DMS53 treated with DMSO at 0.1 percent for 48 hours (cell line): ENCODE measurements at regions not wholly inside any gene's neighbourhood (a gene's known extent, or its start where the extent isn't known, plus 50 kb on each side); places are given as distances from the start of the nearest gene placed in this dataset.
"Not testable (repeated sequence)": the region's sequence is repeated elsewhere in the genome, so short reads cannot be mapped to it uniquely, and the experiment has no call there.

ENCODE experiments used
- DNase-seq: peaks from one replicate; lab custom pipeline; 2025; ENCODE audit not compliant: unreplicated experiment; lab: John Stamatoyannopoulos, UW

DNA sequence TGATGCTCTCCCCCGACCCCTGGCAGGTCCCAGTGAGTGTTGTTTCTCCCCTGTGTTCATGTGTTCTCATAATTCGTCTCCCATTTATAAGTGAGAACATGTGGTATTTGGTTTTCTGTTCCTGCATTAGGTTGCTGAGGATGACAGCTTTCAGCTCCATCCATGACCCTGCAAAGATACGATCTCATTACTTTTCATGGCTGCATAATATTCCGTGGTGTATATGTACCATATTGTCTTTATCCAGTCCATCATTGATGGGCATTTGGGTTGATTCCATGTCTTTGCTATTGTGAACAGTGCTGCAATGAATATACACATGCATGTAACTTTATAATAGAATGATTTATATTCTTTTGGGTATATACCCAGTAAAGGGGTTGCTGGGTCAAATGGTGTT, 321.5 kb downstream of the EMP1 start:
- not testable (repeated sequence) for DNase-seq

DNA sequence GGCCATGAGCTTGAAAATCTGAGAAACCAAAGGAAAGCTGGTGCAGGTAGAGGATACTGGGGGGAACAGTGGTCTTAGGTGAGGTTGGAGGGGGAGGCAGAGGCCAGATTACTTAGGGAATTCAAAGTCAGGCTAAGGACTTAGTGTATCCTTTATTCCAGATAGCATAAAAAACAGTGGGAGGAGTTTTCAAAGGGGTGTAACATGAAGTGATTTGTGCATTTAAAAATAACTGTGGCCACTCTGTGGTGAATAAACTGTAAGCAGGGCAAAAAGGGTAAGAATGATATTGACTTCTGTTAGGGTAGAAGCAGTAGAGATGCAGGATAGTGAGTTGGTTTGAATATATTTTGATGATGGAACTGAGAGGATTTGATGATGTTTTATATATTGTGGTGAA, 313.2 kb downstream of the EMP1 start:
- DNase-seq: no peak

DNA sequence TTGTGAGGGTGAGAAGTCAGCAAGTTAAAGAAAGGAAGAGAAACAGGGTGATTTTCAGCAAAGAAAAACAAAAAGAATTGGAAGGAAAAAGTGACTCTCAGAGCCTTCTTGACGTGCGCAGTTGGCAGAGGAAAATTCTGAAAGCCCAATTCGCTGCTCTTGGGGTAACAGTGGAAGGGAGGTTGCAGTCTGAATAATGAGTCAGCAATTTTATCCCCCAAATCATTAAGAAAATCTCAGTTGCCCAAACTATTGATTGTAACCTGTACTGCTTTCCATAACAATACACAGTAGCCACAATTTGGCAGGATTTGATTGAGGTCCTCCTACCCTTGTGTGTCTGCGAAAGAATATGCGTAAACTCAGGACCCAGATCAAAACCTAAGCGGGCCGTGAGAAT, 309.1 kb downstream of the EMP1 start:
- no peak for DNase-seq

DNA sequence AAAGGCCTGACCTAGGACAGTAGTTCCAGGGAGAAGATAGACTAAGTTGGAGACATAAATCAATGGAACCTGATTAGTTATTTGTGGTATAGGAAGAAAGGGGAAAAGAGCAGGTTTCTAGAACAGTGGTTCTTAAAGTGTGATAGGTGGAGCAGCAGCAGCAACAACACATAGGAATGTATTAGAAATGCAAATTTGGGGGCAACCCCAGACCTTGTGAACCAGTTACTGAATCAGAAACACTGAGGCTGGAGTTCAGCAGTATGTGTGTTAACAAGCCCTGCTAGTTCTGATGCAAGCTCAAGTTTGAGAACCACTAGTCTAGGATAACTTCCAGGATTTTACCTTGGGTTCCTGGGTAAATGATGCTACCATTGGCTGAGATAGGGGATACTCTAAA, 308.7 kb downstream of the EMP1 start:
- DNase-seq: no peak

DNA sequence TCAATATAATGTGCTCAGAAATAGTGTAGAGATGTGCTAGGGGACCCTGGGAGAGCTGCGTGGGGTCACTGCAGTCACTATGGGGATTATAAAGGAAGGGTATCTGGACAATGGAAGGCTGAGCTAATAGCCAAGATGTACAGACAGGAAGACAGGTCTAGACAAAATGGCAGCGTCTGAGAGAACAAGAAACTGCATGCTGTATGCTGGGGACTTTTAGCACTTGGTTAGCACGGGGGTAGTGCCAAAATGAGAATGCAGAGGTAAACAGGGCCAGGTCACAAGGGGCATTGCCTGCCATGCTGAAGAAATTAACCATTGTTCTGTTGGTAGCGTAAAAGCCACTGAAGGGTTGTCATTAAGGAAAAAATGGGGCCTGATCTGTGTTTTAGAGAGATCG, 308.2 kb downstream of the EMP1 start:
- DNase-seq: no peak

DNA sequence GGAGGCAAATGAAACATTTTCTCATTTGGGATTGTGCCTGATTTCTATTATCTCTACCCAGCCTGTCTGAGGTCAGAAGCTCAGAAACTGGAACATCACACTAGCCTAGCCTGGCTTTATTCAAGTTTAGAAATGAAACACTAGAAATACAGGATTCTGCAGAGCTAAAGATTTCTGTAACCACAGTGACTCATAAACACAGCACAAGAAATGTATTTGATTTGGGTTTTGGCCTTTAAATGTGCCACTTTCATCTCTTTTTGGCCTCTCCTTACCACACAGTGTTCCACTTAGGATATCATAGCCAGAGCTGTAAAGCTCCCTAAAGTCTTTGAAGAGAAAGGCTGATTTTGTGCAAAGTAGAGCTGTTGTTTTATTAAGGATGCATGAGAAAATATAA, 307.5 kb downstream of the EMP1 start:
- DNase-seq: no peak

DNA sequence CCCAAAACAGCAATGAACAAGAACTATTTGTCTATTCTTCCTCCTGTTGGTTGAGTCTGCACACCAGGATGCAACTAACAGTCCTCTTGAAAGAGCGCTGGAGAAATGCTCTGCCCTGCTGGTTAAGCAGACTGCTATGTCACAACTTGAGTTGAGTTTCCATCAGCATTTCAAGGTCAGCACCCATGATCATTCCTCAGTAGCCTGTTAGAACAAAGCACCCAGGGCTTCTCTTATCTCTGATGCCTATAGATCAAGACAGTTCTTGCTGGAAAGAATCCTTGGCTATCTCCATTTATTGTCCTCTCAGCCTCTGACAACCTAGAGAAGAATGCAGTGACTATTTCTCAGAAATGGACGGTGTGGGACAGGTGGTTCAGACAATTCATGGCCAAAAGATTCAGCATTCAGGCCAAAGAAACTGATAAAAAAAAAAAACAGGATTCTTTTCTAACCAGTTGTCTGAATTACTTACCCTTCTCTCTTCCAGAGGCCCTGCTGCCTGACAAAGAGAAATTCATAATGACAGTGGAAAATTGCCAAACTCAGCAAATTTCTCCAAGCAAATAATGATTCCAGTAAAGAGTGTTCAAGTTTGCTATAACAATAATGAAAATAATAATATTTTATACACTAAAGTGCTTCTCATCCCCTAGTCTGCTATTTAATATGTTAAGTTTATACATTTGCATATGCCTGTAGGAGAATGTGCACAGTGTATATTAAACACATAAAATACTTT, 306.7 kb downstream of the EMP1 start:
- DNase-seq: no peak

DNA sequence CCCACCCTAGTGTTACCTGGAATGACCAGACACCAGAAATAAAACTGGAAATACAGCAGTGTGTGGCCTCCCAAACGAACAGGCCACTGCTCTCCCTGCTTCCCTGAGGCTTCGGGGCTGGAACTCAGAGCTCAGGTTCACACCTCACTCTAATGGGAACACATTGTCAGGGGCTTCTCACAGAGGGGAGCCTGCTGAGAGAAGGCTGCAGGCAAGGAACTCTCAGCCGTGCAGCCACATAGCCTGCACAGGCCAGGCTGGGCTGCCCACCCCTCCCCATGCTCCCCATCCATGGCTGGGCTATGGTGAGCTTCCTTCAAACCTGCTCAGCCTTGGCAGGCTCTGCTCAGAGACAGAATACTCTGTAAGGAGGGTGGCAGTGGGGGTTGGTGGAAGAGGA, 302.5 kb downstream of the EMP1 start:
- DNase-seq: no peak

DNA sequence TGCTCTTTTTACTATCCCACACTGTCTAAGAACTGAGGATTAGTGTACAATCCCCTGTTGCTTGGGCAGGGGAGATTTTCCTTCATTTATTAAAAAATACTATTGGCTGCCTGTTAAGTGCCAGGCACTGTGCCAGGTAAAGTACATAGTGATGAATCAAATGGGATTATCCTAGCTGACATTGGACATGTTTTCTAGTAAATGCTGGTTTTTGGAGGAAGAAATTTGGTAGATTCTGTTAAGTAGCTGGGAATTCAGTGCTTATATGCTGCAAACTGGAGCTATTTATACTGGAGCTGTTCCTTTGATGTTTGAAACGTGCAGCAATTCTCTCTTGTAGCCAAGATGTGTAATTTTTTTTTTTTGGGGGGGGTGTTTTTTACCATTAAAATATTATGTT, 299.6 kb downstream of the EMP1 start:
- DNase-seq: no peak

DNA sequence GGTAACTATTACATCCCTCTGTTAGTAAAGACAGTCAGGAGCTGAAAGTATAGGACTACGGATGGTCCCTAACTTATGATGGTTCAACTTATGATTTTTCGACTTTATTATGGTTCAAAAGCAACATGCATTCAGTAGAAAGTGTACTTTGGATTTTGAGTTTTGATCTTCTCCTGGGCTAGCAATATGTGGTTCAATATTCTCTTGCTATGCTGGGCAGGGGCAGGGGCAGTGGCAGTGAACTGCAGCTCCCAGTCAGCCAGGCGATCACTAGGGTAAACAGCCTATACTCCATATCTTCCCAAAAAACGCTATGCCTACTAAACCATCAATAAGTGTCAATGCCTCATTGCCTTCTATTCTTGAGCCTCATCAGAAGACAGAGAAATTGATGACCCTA, 292.7 kb downstream of the EMP1 start:
- DNase-seq: no peak

DNA sequence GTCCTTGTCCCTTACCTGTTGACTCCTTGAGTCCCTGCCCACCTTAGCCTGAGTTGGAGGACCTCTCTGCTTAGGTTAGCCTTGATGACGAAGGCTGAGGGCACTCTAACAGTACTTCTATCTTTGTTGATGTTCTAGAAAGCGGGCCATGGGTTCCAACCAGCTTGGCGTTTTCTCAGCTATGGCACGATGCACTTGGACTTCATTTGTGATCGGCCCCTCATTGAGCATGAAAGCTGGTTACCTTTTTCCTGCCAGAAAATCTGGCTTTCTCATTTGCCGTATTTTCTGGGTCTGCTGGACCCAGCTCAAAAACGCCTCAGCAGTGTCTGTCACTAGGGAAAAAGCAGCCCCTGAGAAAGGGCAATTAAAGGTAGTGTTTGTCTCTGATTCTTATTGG, 290.8 kb downstream of the EMP1 start:
- no peak for DNase-seq

DNA sequence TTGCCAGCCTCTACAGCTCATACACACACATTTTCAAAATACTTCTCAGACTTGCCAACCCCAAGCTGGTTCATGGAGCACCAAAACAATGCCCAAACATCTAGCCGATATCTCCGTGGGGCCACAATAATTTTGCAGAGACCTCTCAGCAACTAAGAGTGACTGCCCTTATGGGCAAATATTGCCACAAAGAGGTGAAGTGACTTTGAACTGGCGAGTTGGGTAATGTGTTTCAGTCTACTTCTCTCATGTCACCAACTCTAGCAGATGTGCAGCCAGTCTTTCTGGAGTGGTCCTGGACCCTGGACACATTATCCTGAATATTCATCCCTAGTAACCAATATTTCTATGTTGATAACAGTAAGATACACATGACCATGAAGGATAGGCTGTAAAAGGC, 290.3 kb downstream of the EMP1 start:
- no peak for DNase-seq

DNA sequence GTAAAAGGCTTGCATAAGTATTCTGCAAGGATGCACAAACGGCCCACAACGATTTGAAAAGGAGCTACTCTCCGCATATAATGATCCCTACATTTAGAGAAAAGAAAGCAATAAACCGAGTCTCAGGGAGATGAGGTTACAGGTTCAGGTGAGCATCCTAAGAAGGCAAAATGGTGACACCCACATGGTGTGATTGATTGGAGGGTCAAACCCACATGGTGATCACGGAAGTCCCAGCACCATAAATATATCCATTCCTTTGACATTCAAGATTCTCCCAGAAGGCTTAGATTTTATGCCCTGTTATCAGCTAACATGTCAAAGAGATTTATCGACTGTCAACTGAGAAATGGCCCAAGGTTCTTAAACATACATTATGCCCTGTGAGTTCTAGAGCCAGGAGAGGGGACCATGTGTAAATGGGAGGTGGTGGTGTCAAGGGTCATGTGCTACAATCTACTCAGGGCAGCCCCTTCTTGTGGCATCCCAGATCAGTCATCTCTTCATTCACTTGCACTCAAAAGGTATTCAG, 282.2 kb downstream of the EMP1 start:
- DNase-seq: no peak

DNA sequence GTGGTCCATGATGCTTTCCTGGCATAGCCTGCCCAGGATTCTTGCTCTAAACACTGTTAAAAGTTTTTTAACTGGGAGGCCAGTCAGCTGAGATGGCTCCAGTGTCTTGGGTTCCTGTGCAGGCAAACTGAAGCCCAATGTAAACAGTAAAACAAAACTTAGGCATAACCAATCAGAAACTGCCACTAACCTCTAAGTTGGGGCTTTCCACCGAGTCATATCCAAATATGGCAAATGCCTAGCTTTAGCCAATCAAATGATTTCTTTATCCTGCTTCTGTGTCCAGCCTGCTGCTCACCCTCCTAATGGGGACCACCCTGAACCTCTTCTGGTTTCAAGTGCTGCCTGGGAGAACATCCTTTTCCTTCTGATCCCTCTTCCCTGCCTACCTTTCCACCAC, 277.9 kb downstream of the EMP1 start:
- no peak for DNase-seq

DNA sequence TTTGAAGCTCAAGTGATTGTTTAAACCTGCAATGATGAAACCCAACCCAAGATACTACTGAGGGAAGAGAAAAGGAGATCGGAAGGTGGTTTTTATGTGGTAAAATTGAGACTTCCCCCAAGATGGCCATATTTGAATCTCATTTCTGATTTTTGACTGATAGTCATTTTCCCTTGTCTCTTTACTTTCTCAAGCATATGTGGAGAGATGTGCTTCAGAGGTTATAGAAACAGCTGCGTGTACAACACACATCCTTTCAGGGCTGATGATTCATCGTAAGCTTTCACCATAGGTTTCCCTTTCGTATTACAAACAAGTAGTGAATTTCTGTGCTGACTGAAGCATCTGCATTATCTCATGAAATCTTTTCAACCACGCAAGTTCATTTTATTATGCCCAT, 276.2 kb downstream of the EMP1 start:
- DNase-seq: peak; percentile 71

DNA sequence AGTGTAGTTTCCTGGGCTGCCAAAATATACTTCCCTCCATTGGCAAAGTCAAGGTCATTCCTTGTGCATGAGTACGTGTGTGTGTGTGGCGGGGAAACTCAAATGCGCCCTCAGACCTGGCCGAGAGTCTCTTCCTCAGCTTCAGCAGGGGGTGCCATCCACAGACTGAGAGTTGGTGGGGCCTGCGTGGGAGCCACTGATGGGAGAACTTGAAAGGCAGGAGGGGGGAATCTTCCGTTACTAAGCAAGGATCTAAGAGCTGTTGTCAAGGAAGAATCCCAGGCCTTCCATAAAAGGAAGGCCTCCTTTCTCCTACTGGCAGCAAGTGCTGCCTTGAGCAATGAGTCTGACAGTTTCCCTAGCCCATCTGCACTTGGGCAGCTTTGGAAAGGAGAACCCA, 274.9 kb downstream of the EMP1 start:
- no peak for DNase-seq

DNA sequence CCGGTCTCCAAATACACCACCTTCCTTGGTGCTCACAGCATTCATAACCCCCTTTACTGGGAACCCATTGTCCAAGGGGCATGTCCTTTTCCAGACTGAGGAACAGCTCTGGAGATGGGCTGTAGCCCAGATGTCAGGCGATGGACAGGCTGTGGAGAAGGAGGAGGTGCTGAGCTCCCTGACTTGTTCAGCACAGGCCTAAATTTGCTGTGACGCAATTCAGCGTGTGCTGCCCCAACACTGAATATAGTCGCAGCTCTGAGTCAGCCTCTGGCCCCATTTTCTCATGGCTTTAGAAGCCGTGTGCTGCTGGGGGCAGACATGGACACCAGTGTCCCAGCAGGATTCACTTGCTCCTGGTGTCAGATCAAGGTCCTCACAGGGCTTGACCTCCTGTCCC, 269.1 kb downstream of the EMP1 start:
- DNase-seq: no peak

DNA sequence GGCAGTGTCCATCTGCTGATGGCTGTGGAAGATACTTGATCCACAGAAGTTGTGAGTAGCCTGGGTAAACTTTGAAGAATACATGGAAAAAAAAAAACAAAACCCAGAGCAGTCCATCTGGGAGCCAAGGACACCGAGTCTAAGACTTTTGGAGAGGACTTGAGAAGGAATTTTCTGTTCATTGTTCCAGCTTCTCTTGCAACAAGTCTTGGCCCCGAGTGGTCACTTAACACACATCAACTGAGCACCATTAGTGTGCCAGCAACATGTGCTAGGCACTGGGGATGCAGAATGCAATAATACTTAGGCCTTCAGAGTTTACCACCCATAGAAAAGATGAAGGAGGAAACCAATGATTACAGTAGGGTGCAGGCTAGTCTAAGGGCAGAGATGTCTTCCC, 266.7 kb downstream of the EMP1 start:
- no peak for DNase-seq

DNA sequence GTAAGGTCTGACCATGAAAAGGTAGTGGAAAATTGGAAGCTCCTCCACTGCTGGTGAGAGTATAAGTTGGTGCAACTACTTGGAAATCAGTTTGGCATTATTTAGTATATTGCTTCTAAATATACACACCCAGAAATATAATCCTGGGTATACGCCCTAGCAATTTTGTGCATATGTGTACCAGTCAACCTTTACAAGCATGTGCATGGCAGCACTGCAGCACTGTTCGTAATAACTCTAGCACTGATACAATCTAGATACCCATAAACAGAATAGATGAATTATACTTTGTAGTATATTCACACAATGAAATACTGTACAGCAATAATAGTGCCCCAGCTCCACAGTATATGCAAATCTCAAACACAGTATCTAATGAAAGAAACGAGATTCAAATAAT, 265.9 kb downstream of the EMP1 start:
- no peak for DNase-seq

DNA sequence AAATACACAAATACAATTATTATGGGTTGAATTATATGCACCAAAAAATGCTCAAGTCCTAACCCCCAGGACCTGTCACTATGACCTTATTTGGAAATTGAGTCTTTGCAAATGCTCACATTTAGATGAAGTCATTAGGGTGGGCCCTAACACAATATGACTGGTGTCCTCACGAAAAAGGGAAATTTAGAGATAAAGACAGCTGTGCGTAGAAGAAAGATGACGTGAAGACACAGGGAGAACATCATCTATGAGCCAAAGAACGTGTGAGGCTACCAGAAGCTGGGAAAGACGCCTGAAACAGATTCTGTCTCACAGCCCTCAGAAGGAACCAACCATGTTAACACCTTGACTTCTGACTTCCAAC, 259.2 kb downstream of the EMP1 start:
- no peak for DNase-seq

DNA sequence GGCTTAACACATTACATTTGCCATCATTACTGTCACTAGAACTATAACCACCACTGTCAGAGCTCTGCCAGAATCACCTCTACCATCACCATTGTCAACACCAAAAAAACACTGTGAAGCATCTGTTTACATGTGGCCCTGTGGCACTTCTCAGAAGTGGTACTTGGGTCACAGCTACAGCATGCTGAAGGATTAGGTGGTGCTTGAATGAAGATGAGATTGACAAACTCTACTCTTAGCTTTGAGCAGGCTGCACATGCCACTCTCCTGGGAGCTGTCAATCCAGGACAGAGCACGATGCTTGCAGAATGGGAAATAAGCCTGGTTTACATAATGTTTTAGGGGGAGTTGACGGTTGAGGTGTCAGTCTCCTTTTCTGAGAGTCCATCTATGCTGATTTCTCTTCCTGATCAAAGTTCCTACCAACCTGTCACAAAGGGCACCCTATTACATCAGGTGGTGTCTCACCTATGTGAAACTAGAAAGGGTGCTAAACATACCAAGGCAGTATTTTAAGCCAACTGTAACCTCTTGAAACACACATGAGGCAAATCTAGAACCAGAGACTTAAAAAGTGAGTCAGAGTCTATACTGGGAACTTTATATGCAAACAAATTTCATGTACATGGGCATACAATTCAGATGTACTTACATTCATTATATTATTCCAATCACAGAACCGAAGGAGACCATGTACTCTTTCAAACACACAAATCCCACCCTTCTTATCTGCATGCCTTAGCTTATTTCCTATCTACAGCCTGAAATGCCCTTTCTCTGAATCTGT, 258.7 kb downstream of the EMP1 start:
- DNase-seq: peak; percentile 87

DNA sequence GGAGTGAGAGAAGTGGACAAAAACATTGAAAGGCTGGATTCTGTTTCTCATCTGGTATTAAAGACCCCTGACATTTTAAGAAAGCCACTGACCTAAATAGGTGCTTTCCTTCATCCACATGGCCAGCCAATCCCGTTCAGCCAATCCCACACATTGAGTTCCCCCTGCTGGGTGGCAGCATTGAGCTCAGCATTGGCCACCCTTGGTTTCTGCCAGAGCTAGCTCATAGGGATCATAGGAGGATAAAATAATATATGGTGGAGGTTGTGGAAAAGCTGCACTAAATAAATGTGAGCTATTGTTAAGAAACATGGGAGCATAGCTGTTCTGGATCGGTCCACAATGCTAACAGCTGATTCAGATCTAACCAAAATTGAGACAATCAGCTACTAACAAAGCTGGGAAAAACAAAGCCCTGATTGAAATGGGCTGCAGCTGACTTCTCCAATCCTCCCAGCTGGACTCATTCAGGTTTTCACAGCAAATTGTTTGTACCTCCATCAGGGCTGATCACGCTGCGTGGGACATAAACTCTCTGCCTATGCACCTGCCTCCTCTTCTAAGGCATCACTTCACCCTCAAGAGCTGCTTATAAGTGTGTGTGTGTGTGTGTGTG, 256.5 kb downstream of the EMP1 start:
- DNase-seq: peak; percentile 53
